ENCODE measurements at regions not wholly inside any gene's neighbourhood (a gene's known extent, or its start where the extent isn't known, plus 50 kb on each side); places are given as distances from the start of the nearest gene placed in this dataset.

DNA sequence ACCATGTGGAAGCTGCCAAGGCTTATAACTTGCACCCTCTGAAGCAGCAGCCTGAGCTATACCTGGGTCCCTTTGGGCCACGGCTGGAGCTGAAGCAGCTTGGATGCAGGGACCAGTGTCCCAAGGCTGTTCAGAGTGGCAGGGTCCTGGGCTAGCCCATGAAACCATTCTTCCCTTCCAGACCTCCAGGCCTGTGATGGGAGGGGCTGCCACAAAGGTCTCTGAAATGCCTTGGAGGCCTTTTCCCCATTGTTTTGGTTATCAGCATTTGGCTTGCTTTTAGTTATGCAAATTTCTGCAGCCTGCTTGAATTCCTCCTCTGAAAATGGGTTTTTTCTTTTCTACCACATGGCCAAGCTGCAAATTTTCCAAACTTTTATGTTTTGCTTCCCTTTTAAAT lies 433.7 kb upstream of the ACO1 start:
- Histone ChIP-seq H3K9me3 (peaks cover 0 to 10% of the 10 kb centered on the region in 2 donors), H3K27ac (no peak overlapping the region)

GRCh38 chr9:31958572-31958971 lies 425.9 kb upstream of the ACO1 start:
- no peak for DNase-seq
- Histone ChIP-seq H3K4me1 (no peaks in the 10 kb centered on the region), H3K27me3 (no peaks in the 10 kb centered on the region), H3K9me3 (peaks cover 0 to 62% of the 10 kb centered on the region in 2 donors), H3K27ac (no peak overlapping the region), H3K36me3 (no peaks in the 10 kb centered on the region), H3K4me3 (no peak overlapping the region)
- intact Hi-C loops (cut with DNase I): no loop called here
- no peak for ATAC-seq
- TF ChIP-seq, protein P1, sequence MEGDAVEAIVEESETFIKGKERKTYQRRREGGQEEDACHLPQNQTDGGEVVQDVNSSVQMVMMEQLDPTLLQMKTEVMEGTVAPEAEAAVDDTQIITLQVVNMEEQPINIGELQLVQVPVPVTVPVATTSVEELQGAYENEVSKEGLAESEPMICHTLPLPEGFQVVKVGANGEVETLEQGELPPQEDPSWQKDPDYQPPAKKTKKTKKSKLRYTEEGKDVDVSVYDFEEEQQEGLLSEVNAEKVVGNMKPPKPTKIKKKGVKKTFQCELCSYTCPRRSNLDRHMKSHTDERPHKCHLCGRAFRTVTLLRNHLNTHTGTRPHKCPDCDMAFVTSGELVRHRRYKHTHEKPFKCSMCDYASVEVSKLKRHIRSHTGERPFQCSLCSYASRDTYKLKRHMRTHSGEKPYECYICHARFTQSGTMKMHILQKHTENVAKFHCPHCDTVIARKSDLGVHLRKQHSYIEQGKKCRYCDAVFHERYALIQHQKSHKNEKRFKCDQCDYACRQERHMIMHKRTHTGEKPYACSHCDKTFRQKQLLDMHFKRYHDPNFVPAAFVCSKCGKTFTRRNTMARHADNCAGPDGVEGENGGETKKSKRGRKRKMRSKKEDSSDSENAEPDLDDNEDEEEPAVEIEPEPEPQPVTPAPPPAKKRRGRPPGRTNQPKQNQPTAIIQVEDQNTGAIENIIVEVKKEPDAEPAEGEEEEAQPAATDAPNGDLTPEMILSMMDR (IDR thresholded peaks at IDR 0.05): no peak

More for the DNA sequence above, 433.7 kb upstream of the ACO1 start:
- Histone ChIP-seq H3K36me3 (no peaks in the 10 kb centered on the region), H3K27me3 (no peaks in the 10 kb centered on the region), H3K4me3 (no peak overlapping the region), H3K4me1 (no peaks in the 10 kb centered on the region)
- no peak for DNase-seq
- TF ChIP-seq, protein P1 (IDR thresholded peaks at IDR 0.05): no peak
- intact Hi-C loops (cut with DNase I): no loop called here
- no peak for ATAC-seq

GRCh38 chr9:31969552-31969951 lies 414.9 kb upstream of the ACO1 start:
- ATAC-seq: no peak
- no peaks in the 10 kb centered on the region for H3K27me3 ChIP-seq
- H3K4me3 ChIP-seq: no peak overlapping the region
- intact Hi-C loops (cut with DNase I): no loop called here
- no peaks in the 10 kb centered on the region for H3K36me3 ChIP-seq
- no peak overlapping the region for H3K27ac ChIP-seq
- no peaks in the 10 kb centered on the region for H3K4me1 ChIP-seq
- TF ChIP-seq, protein P1 (IDR thresholded peaks at IDR 0.05): no peak
- H3K9me3 ChIP-seq: peaks cover 0 to 8% of the 10 kb centered on the region in 2 donors
- no peak for DNase-seq

DNA sequence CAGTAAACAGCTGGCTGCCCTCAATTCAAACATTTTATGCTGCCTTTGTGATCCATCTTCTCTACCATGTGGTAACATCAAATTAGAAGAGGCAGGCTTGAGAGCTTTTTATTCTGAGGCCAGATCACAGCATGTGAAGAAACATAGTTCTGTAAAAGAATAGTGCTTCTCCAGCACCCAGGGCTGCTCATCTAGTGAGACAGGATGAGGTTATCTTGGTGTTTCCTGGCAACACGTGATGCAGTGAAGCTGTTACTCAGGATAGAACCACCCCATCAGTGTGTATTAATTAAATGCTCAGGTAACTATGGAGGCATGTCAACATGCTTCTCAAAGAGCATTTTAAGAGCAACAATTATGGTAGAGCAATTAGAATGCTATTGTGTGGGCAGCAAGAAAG lies 400.5 kb upstream of the ACO1 start:
- H3K27me3 ChIP-seq: no peaks in the 10 kb centered on the region
- intact Hi-C loops (cut with DNase I): no loop called here
- no peak overlapping the region for H3K4me3 ChIP-seq
- DNase-seq: no peak
- TF ChIP-seq, protein P1 (IDR thresholded peaks at IDR 0.05): no peak
- no peaks in the 10 kb centered on the region for H3K4me1 ChIP-seq
- peaks cover 0 to 19% of the 10 kb centered on the region in 2 donors for H3K9me3 ChIP-seq
- no peak overlapping the region for H3K27ac ChIP-seq
- no peak for ATAC-seq
- no peaks in the 10 kb centered on the region for H3K36me3 ChIP-seq

DNA sequence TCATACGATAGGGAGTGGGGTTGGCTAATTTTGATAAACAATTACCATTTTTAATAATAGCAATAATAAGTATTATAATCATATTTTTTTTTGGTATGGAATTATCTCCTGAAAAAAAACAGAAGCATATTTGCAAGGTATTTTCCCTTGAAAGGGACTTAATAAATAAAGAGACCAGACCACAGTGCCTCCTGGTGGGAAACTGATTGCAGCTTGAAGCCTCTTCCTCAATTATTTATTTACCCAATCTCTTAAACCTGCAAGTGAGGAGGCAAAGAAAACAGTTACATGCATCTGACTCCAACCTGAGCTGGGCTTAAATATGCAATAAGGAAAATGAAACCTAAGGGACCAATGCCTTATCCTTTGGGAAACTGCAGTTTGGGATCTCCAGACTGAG lies 388.1 kb upstream of the ACO1 start:
- H3K27me3 ChIP-seq: no peaks in the 10 kb centered on the region
- H3K36me3 ChIP-seq: no peaks in the 10 kb centered on the region
- no peaks in the 10 kb centered on the region for H3K4me1 ChIP-seq
- DNase-seq: no peak
- no peak overlapping the region for H3K4me3 ChIP-seq
- ATAC-seq: no peak
- TF ChIP-seq, protein P1 (IDR thresholded peaks at IDR 0.05): no peak
- H3K9me3 ChIP-seq: peaks cover 0 to 11% of the 10 kb centered on the region in 2 donors
- H3K27ac ChIP-seq: no peak overlapping the region
- intact Hi-C loops (cut with DNase I): no loop called here
